ENCODE measurements at regions not wholly inside any gene's neighbourhood (a gene's known extent, or its start where the extent isn't known, plus 50 kb on each side); places are given as distances from the start of the nearest gene placed in this dataset.

DNA sequence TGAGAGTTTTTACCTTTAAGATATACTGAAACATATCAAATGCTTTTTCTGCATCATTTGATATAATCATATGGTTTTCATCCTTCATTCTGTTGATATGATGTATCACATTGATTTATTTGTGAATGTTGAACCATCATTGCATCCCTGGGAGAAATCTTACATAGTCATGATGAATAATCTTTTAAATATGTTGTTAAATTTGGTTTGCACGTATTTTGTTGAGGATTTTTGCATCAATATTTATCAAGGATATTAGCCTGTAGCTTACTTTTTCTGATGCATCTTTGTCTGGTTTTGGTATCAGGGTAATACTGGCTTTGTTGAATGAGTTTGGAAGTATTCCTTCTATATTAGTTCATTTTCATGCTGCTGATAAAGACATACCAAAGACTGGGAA lies 541.4 kb downstream of the TLL1 start:
- DNase-seq (no peak), ATAC-seq (ENCODE audit: low read depth) (no peak)
- Histone ChIP-seq H4K20me1 (ENCODE audit: insufficient read depth, low read length) (no peaks in the 10 kb centered on the region), H3K4me3 (ENCODE audit: insufficient read depth, low read depth, low read length) (no peak overlapping the region), H3K79me1 (ENCODE audit: low read depth in 1 of 2, low read length in 2 of 2) (no peaks in the 10 kb centered on the region), H3K4me1 (ENCODE audit: control insufficient read depth, insufficient read depth, low read length) (no peaks in the 10 kb centered on the region), H3K27ac (ENCODE audit: insufficient read depth, low read length) (no peak overlapping the region), H3K9me1 (ENCODE audit: insufficient read depth, low read length) (no peaks in the 10 kb centered on the region), H4K91ac (ENCODE audit: insufficient read depth, low read depth, low read length) (no peak overlapping the region), H3K4ac (ENCODE audit: low read depth, low read length) (no peak overlapping the region), H4K8ac (ENCODE audit: low read depth in 2 of 2, low read length in 2 of 2) (no peak overlapping the region), H3K9me3 (ENCODE audit: control insufficient read depth, insufficient read depth, low read length) (peaks cover 5% of the 10 kb centered on the region), H2BK20ac (ENCODE audit: low read depth, low read length) (no peak overlapping the region), H2AK9ac (replicated peaks; ENCODE audit: low read depth, low read length, poor library complexity) (no peak overlapping the region), H2BK120ac (ENCODE audit: low read depth, low read length) (no peak overlapping the region), H3K18ac (ENCODE audit: low read depth, low read length) (no peak overlapping the region), H2AK5ac (ENCODE audit: low read depth, low read length) (no peak overlapping the region), H3K14ac (replicated peaks; ENCODE audit: low read depth, low read length) (no peak overlapping the region), H4K5ac (ENCODE audit: low read depth, low read length) (no peak overlapping the region), H3K27me3 (ENCODE audit: control insufficient read depth, insufficient read depth, low read length) (no peaks in the 10 kb centered on the region), H3K23ac (ENCODE audit: low read depth, low read length) (no peak overlapping the region), H2AFZ (replicated peaks; ENCODE audit: low read length, poor library complexity) (no peak overlapping the region), H3K56ac (ENCODE audit: extremely low read depth, insufficient read depth, low read length) (no peak overlapping the region), H3K9ac (ENCODE audit: low read depth, low read length) (no peak overlapping the region), H3K4me2 (ENCODE audit: low read depth, low read length) (no peak overlapping the region), H2BK5ac (ENCODE audit: low read depth, low read length, poor library complexity, severe bottlenecking) (no peak overlapping the region), H3K36me3 (ENCODE audit: control insufficient read depth, insufficient read depth, low read length) (no peaks in the 10 kb centered on the region), H2BK15ac (ENCODE audit: low read depth, low read length) (no peak overlapping the region)
- dilution Hi-C loops (cut with HindIII; ENCODE audit: low sequenced_read_pairs, unreplicated experiment) (no loop called here), intact Hi-C loops (cut with micrococcal nuclease) (no loop called here), in situ Hi-C loops (cut with MboI; ENCODE audit: low sequenced_read_pairs) (no loop called here)
- ChIA-PET CTCF (no interaction called here), POLR2A (ENCODE audit: unreplicated experiment) (no interaction called here)
- no TSS peak for BruUV-seq (replicated peaks)
- TF ChIP-seq, protein P1, sequence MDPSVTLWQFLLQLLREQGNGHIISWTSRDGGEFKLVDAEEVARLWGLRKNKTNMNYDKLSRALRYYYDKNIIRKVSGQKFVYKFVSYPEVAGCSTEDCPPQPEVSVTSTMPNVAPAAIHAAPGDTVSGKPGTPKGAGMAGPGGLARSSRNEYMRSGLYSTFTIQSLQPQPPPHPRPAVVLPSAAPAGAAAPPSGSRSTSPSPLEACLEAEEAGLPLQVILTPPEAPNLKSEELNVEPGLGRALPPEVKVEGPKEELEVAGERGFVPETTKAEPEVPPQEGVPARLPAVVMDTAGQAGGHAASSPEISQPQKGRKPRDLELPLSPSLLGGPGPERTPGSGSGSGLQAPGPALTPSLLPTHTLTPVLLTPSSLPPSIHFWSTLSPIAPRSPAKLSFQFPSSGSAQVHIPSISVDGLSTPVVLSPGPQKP (IDR thresholded peaks at IDR 0.05; ENCODE audit: borderline replicate concordance, low read depth, low read length): no peak
- TF ChIP-seq RAD21 (IDR thresholded peaks at IDR 0.05; ENCODE audit: low read length) (no peak), FOS (IDR thresholded peaks at IDR 0.05; ENCODE audit: low read depth, low read length) (no peak), CEBPB (IDR thresholded peaks at IDR 0.05; ENCODE audit: low read depth, low read length) (no peak), SMC3 (IDR thresholded peaks at IDR 0.05; ENCODE audit: low read depth, low read length) (no peak), RCOR1 (IDR thresholded peaks at IDR 0.05; ENCODE audit: insufficient replicate concordance, low read length) (no peak), RFX5 (IDR thresholded peaks at IDR 0.05; ENCODE audit: low read depth, low read length) (no peak), NFE2L2 (IDR thresholded peaks at IDR 0.05; ENCODE audit: low read depth, low read length) (no peak), BHLHE40 (IDR thresholded peaks at IDR 0.05; ENCODE audit: low read depth, low read length) (no peak), POLR2A (IDR thresholded peaks at IDR 0.05; ENCODE audit: low read depth, low read length) (no peak)
- TF ChIP-seq, protein P2, sequence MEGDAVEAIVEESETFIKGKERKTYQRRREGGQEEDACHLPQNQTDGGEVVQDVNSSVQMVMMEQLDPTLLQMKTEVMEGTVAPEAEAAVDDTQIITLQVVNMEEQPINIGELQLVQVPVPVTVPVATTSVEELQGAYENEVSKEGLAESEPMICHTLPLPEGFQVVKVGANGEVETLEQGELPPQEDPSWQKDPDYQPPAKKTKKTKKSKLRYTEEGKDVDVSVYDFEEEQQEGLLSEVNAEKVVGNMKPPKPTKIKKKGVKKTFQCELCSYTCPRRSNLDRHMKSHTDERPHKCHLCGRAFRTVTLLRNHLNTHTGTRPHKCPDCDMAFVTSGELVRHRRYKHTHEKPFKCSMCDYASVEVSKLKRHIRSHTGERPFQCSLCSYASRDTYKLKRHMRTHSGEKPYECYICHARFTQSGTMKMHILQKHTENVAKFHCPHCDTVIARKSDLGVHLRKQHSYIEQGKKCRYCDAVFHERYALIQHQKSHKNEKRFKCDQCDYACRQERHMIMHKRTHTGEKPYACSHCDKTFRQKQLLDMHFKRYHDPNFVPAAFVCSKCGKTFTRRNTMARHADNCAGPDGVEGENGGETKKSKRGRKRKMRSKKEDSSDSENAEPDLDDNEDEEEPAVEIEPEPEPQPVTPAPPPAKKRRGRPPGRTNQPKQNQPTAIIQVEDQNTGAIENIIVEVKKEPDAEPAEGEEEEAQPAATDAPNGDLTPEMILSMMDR (conservative IDR thresholded peaks at IDR 0.05; ENCODE audit: low read depth, low read length): no peak
- WGBS, 2 experiments (ENCODE audit: extremely low coverage in 2 of 2, insufficient read length in 1 of 2): no CpG with 5 or more reads among the region's 1 CpG

Measured in IMR-90 (cell line).